K562 (cell line): ENCODE measurements at regions not wholly inside any gene's neighbourhood (a gene's known extent, or its start where the extent isn't known, plus 50 kb on each side); places are given as distances from the start of the nearest gene placed in this dataset.

Source experiments
- ATAC-seq: fragments of 200-7000 bp; cut with Tn5 transposase; 3 replicates; pipeline ENCODE4 v1.9.1; 2020; ENCODE audit warnings: moderate library complexity
- BruUV-seq: library from RNA; stranded (reverse); fragments of 400-500 nt; replicated peaks from 2 replicates; lab custom pipeline; 2021; lab: Mats Ljungman, UMichigan
- CTCF ChIA-PET: fragments of 300-600 bp; formaldehyde crosslinking; extraction: SDS; loops from one replicate; lab custom pipeline; 2021; ENCODE audit warnings: low intra/inter-chr PET ratio; lab: Yijun Ruan, JAX
- POLR2A ChIA-PET: fragments of 300-600, 350-650 bp; sonication (Branson Sonifier 250); formaldehyde crosslinking; extraction: SDS; loops from one replicate; lab custom pipeline; 2021; ENCODE audit warnings: antibody characterized with exemption, inconsistent platforms; lab: Yijun Ruan, JAX
- DNase-seq, 4 experiments: peaks; one replicate each; pipeline versions ENCODE4 v3.0.0 to v3.0.0-alpha.2; 2011 to 2018; ENCODE audit warnings: low spot score in 3 of 4, mixed read lengths in 3 of 4; ENCODE audit errors: extremely low read depth in 1 of 4
- FAIRE-seq: peaks from 2 replicates; lab custom pipeline; 2011; peaks lifted over from hg19 to GRCh38; lab: Jason Lieb, UNC
- H2AFZ ChIP-seq: 2 replicates; pipeline ENCODE4 v1.6.0; 2011; ENCODE audit warnings: low read depth, low read length, control low read depth, inconsistent platforms
- H3K27ac ChIP-seq: fragments of 200-600 bp; 3 replicates; pipeline ENCODE4 v1.8.0; 2011; ENCODE audit warnings: low read depth, mild to moderate bottlenecking, control low read depth, inconsistent platforms, low read length, moderate library complexity, mixed read lengths; ENCODE audit errors: extremely low read depth
- H3K27me3 ChIP-seq, 2 experiments: fragments of 300-600 bp in 1 of 2; 2 replicates in 1 of 2; 3 replicates in 1 of 2; pipeline versions ENCODE4 v1.6.0 to v1.8.0; 2011; ENCODE audit warnings: inconsistent platforms in 2 of 2, low read length in 2 of 2, mild to moderate bottlenecking in 1 of 2, mixed read lengths in 1 of 2, moderate library complexity in 1 of 2; ENCODE audit not compliant: control insufficient read depth in 2 of 2, insufficient read depth in 2 of 2
- H3K36me3 ChIP-seq: fragments of 300-600 bp; 3 replicates; pipeline ENCODE4 v1.8.0; 2011; ENCODE audit warnings: mild to moderate bottlenecking, low read length, inconsistent platforms; ENCODE audit not compliant: control insufficient read depth, insufficient read depth
- H3K4me1 ChIP-seq, 2 experiments: fragments of 200-600 bp in 1 of 2; replicated peaks in 1 of 2; 2 replicates in 1 of 2; 3 replicates in 1 of 2; pipeline versions ENCODE4 v1.5.1 to v1.8.0; 2011; ENCODE audit warnings: inconsistent platforms in 2 of 2, low read length in 2 of 2, mild to moderate bottlenecking in 1 of 2, mixed read lengths in 1 of 2, moderate library complexity in 1 of 2; ENCODE audit not compliant: control insufficient read depth in 2 of 2, insufficient read depth in 2 of 2
- H3K4me2 ChIP-seq: 2 replicates; pipeline ENCODE4 v1.6.1; 2011; ENCODE audit warnings: low read length, control low read depth, inconsistent platforms, mixed read lengths; ENCODE audit not compliant: insufficient read depth
- H3K4me3 ChIP-seq: fragments of 200-600 bp; sonication (generic), shearing (Covaris generic); 2 replicates; pipeline ENCODE4 v1.5.1; 2016; ENCODE audit warnings: control low read depth, inconsistent platforms
- H3K79me2 ChIP-seq: fragments of 200-600 bp; 3 replicates; pipeline ENCODE4 v1.8.0; 2011; ENCODE audit warnings: low read length, inconsistent platforms; ENCODE audit not compliant: control insufficient read depth, insufficient read depth
- H3K9ac ChIP-seq, 2 experiments: 2 replicates each; pipeline versions ENCODE4 v1.6.0 to v1.6.1; 2011; ENCODE audit warnings: low read depth in 2 of 2, low read length in 2 of 2, control low read depth in 1 of 2, inconsistent platforms in 1 of 2, mild to moderate bottlenecking in 1 of 2, mixed read lengths in 1 of 2; ENCODE audit not compliant: insufficient read depth in 1 of 2
- H3K9me1 ChIP-seq: one replicate; pipeline ENCODE4 v1.6.0; 2011; ENCODE audit warnings: inconsistent platforms, mild to moderate bottlenecking, low read length, moderate library complexity; ENCODE audit not compliant: control insufficient read depth, insufficient read depth
- H3K9me3 ChIP-seq: replicated peaks from 2 replicates; pipeline ENCODE4 v1.5.1; 2011; ENCODE audit warnings: low read depth, low read length, inconsistent platforms; ENCODE audit not compliant: control insufficient read depth, insufficient read depth
- H4K20me1 ChIP-seq: replicated peaks from 2 replicates; pipeline ENCODE4 v1.6.1; 2011; ENCODE audit warnings: low read length, inconsistent platforms, mixed read lengths; ENCODE audit not compliant: control insufficient read depth, insufficient read depth
- FOXJ3 ChIP-seq: sonication (generic); formaldehyde crosslinking; IDR thresholded peaks from 2 replicates; pipeline ENCODE4 v1.4.0; 2020; ENCODE audit warnings: mild to moderate bottlenecking, missing genetic modification reagents
- FOXP4 ChIP-seq: sonication (generic); formaldehyde crosslinking; IDR thresholded peaks from 2 replicates; pipeline ENCODE4 v1.8.0; 2022; ENCODE audit warnings: mild to moderate bottlenecking, missing genetic modification reagents, borderline replicate concordance
- KAT2B ChIP-seq: IDR thresholded peaks from one replicate; pipeline ENCODE4 v1.6.1; 2012; ENCODE audit warnings: low read depth, mild to moderate bottlenecking, control low read depth, inconsistent platforms, low read length, moderate library complexity
- MEIS2 ChIP-seq: fragments of 450-650 bp; IDR thresholded peaks from 2 replicates; pipeline ENCODE4 v1.6.1; 2014; ENCODE audit warnings: mild to moderate bottlenecking; ENCODE audit not compliant: partially characterized antibody
- MYC ChIP-seq, 2 experiments: fragments of 250-450 bp in 1 of 2; sonication (Bioruptor Pico) in 1 of 2; IDR thresholded peaks; 2 replicates each; pipeline versions ENCODE4 v1.5.1 to v1.6.1; 2012 to 2021; ENCODE audit warnings: low read depth in 2 of 2, borderline replicate concordance in 1 of 2, improper control_type of control experiment in 1 of 2, low read length in 1 of 2, mild to moderate bottlenecking in 1 of 2, moderate library complexity in 1 of 2
- PURB ChIP-seq: sonication (generic); formaldehyde crosslinking; IDR thresholded peaks from 2 replicates; pipeline ENCODE4 v1.9.0; 2021; ENCODE audit warnings: low read depth, mild to moderate bottlenecking, missing genetic modification reagents
- RBM34 ChIP-seq: fragments of 200-400 bp; formaldehyde crosslinking; IDR thresholded peaks from 2 replicates; pipeline ENCODE4 v1.6.1; 2018; ENCODE audit warnings: low read length, borderline replicate concordance; ENCODE audit not compliant: insufficient read depth
- RUNX1 ChIP-seq: sonication (generic); IDR thresholded peaks from 2 replicates; pipeline ENCODE4 v1.6.1; 2016; ENCODE audit warnings: antibody characterized with exemption, low read depth
- SAFB ChIP-seq: fragments of 200-400 bp; formaldehyde crosslinking; IDR thresholded peaks from 2 replicates; pipeline ENCODE4 v1.6.1; 2017; ENCODE audit warnings: low read depth, low read length, borderline replicate concordance
- SMARCE1 ChIP-seq: fragments of 450-650 bp; IDR thresholded peaks from 2 replicates; pipeline ENCODE4 v1.7.1; 2016; ENCODE audit warnings: mild to moderate bottlenecking
- TAF9B ChIP-seq: fragments of 450-650 bp; IDR thresholded peaks from 2 replicates; pipeline ENCODE4 v1.6.1; 2018; ENCODE audit warnings: mild to moderate bottlenecking; ENCODE audit not compliant: partially characterized antibody
- ZKSCAN3 ChIP-seq: fragments of 250-450 bp; sonication (Bioruptor Pico); IDR thresholded peaks from 2 replicates; pipeline ENCODE4 v1.4.0; 2020
- ZNF274 ChIP-seq: IDR thresholded peaks from 2 replicates; pipeline ENCODE4 v1.6.1; 2011; ENCODE audit warnings: low read depth, mild to moderate bottlenecking, low read length, moderate library complexity, borderline replicate concordance
- ZNF717 ChIP-seq: fragments of 250-450 bp; sonication (Bioruptor Pico); IDR thresholded peaks from 2 replicates; pipeline ENCODE4 v1.5.0; 2021
- ZNF79 ChIP-seq: fragments of 250-450 bp; sonication (Bioruptor Pico); IDR thresholded peaks from 2 replicates; pipeline ENCODE4 v1.4.0; 2020; ENCODE audit warnings: low read depth, mild to moderate bottlenecking, moderate library complexity
- WGBS: fragments of 100-300 bp; shearing (Covaris generic); methylation state at CpG from one replicate; pipeline ENCODE4 v1.1.6; 2016; ENCODE audit warnings: low coverage, mixed read lengths; ENCODE audit not compliant: insufficient coverage; ENCODE audit errors: missing lambda C conversion rate; 5-methylcytosine and 5-hydroxymethylcytosine counted together
- in situ Hi-C: fragments of 300-500 bp; cut with MboI; formaldehyde crosslinking; loops from 4 replicates; pipeline ENCODE4 v1.15.0; 2018; ENCODE audit warnings: inconsistent platforms, mixed read lengths
- intact Hi-C: fragments of 100-400 bp; cut with micrococcal nuclease; formaldehyde crosslinking; loops from 2 replicates; pipeline ENCODE4 v1.14.2; 2022

- Histone ChIP-seq H3K9me1 (no peaks in the 10 kb centered on the region), H3K36me3 (no peaks in the 10 kb centered on the region), H4K20me1 (peaks cover 5% of the 10 kb centered on the region; the same call in 1 of the 2 replicates), H3K4me1 (no peaks in the 10 kb centered on the region), H3K79me2 (no peaks in the 10 kb centered on the region), H3K27ac (no peak overlapping the region), H3K4me3 (no peak overlapping the region), H3K9ac (no peak overlapping the region), H3K9me3 (no peaks in the 10 kb centered on the region), H3K27me3 (peaks cover 3 to 19% of the 10 kb centered on the region in 2 experiments; a peak in 2 of 5 replicates), H3K4me2 (no peak overlapping the region), H2AFZ (no peak overlapping the region)
- CTCF ChIA-PET: interaction anchor here (0.7 kb wide), 1 partner anchor 270 kb away, joined by 3 read pairs; no protein-coding TSS in a partner anchor
- WGBS: 0% methylated on average over 7 of the region's 7 CpGs
- DNase-seq (no peak), FAIRE-seq (no peak), ATAC-seq (no peak)
- in situ Hi-C loops: no loop called here
- no peak for TF ChIP-seq MEIS2
- POLR2A ChIA-PET: no interaction called here
- intact Hi-C loops: no loop called here
- no TSS peak for BruUV-seq
Observed at GRCh38 chr20:48205786-48206185, 420.5 kb upstream of the SULF2 start.

- H3K36me3 ChIP-seq: no peaks in the 10 kb centered on the region
- ATAC-seq (no peak), DNase-seq (no peak), FAIRE-seq (no peak)
- no peak overlapping the region for H3K4me2 ChIP-seq
- no peaks in the 10 kb centered on the region for H3K9me1 ChIP-seq
- BruUV-seq: no TSS peak
- H3K9ac ChIP-seq: no peak overlapping the region
- no peaks in the 10 kb centered on the region for H3K9me3 ChIP-seq
- peaks cover 5% of the 10 kb centered on the region; the same call in 1 of the 2 replicates for H4K20me1 ChIP-seq
- H2AFZ ChIP-seq: no peak overlapping the region
- POLR2A ChIA-PET: interaction anchor here (0.6 kb wide), 1 partner anchor 19 kb away, joined by 3 read pairs; no protein-coding TSS in a partner anchor
- no peak overlapping the region for H3K4me3 ChIP-seq
- no peaks in the 10 kb centered on the region for H3K4me1 ChIP-seq
- in situ Hi-C loops (no loop called here), intact Hi-C loops (no loop called here)
- H3K27me3 ChIP-seq: peaks cover 3 to 19% of the 10 kb centered on the region in 2 experiments; a peak in 2 of 5 replicates
- no peaks in the 10 kb centered on the region for H3K79me2 ChIP-seq
- no peak overlapping the region for H3K27ac ChIP-seq
- CTCF ChIA-PET: no interaction called here
- WGBS: 2% methylated on average over 5 of the region's 5 CpGs
- TF ChIP-seq ZNF274 (no peak), TAF9B (no peak), SMARCE1 (no peak), PURB (no peak), MYC (IDR thresholded peaks at IDR 0.05; ENCODE audit: low read depth, low read length) (no peak), MYC (CRISPR knock-in tag; IDR thresholded peaks at IDR 0.05; ENCODE audit: borderline replicate concordance, low read depth) (no peak), KAT2B (no peak), ZNF79 (CRISPR knock-in tag) (no peak), FOXP4 (CRISPR knock-in tag) (no peak), ZKSCAN3 (CRISPR knock-in tag) (no peak), RUNX1 (no peak), SAFB (no peak), ZNF717 (CRISPR knock-in tag) (no peak), FOXJ3 (CRISPR knock-in tag) (no peak), RBM34 (no peak)
Observed at GRCh38 chr20:48205281-48205782, 420.1 kb upstream of the SULF2 start.
